Activated naive CD4-positive, alpha-beta T cell treated with anti-CD3 and anti-CD28 coated beads, Interleukin-2, amount 50 U/mL, for 72 hours (primary cell): ENCODE measurements at regions not wholly inside any gene's neighbourhood (a gene's known extent, or its start where the extent isn't known, plus 50 kb on each side); places are given as distances from the start of the nearest gene placed in this dataset.
"Not testable (repeated sequence)": the region's sequence is repeated elsewhere in the genome, so short reads cannot be mapped to it uniquely, and the experiment has no call there.

Experiments
- ATAC-seq, 2 donors: fragments of 150-1000 bp; cut with Tn5 transposase; 2 replicates each; pipeline ENCODE4 v1.10.0; 2021; ENCODE audit warnings: mild to moderate bottlenecking in 2 of 2, moderate library complexity in 2 of 2
- DNase-seq, 2 donors: peaks; one replicate each; pipeline ENCODE4 v3.0.0; 2021 to 2022; ENCODE audit warnings: low spot score in 2 of 2
- H3K27ac Mint-ChIP-seq, 2 donors: one replicate each; pipeline ENCODE4 v1.8.0; 2022; ENCODE audit warnings: mild to moderate bottlenecking in 2 of 2, mixed read lengths in 2 of 2
- H3K36me3 Mint-ChIP-seq, 2 donors: one replicate each; pipeline ENCODE4 v1.8.0; 2022; ENCODE audit warnings: mixed read lengths in 2 of 2
- H3K9me3 Mint-ChIP-seq, 2 donors: one replicate each; pipeline ENCODE4 v1.8.0; 2022; ENCODE audit warnings: mixed read lengths in 2 of 2

- Mint-ChIP-seq H3K9me3 (peaks cover 3 to 7% of the 10 kb centered on the region in 2 donors), H3K36me3 (no peaks in the 10 kb centered on the region), H3K27ac (no peak overlapping the region)
- DNase-seq (no peak), ATAC-seq (no peak)
Observed at GRCh38 chr4:147078875-147079658, 133.4 kb upstream of the TTC29 start.

- Mint-ChIP-seq H3K36me3 (no peaks in the 10 kb centered on the region), H3K27ac (no peak overlapping the region), H3K9me3 (no peaks in the 10 kb centered on the region)
- ATAC-seq (no peak), DNase-seq (no peak)
Observed at GRCh38 chr4:147084861-147085260, 139.2 kb upstream of the TTC29 start.

DNA sequence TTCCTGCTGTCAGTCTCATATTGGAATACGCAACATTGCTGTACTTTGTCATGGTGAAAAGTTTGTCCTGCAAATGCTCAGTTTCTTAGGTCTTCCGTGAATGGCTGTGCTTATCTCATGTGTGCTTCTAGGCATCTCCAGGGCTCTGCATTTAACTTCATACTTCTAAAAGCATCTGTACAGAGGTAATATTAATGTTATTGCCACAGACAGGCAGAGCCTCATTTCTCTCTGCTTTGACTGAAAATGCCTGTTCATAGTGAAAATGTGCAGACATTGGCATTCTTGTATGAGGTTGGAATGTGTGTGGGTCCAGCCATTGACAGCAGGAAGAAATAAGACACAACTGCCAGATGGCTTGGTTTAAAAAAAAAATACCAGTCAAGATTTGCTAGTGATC is 140.1 kb upstream of the TTC29 start:
- ATAC-seq = no peak
- no peak for DNase-seq
- no peaks in the 10 kb centered on the region for H3K9me3 Mint-ChIP-seq
- H3K36me3 Mint-ChIP-seq = no peaks in the 10 kb centered on the region
- H3K27ac Mint-ChIP-seq = no peak overlapping the region

DNA sequence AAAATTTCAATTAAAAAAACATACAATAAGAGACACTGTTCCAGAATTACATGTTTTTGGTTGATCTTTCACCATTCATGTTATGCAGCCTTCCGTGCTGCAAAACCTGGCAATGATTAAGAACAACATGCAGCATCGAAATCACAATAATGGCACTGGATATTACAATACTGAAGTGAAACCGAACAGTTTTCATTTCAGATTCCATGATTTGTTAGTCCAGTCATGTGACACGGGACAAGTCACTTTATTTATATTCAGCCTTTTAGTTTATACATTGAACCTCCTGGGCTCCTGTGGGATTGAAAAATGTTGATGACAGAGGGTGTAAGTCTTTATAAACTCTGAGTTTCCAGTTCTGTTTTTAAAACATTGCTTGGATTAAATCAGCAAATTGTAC is 142.5 kb upstream of the TTC29 start:
- no peaks in the 10 kb centered on the region for H3K36me3 Mint-ChIP-seq

DNA sequence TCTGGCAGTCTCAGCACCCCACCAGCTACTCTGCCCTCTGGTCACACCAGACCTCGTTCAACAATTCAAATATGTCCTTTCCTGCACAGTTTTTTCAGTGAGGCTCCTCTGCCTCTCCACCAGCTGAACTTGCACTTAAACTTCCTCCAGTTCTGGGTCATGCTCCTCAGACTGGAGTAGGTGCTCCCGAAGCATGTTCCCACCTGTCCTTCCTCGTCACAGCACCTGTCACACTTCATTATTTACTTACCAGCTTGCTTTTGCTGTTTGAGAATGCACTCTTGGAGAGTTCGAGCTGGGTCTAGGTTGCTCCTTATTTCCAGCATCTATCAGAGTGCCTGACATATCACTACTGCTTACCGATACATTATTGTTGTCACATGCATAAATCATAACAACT is 144.8 kb upstream of the TTC29 start:
- H3K27ac Mint-ChIP-seq = no peak overlapping the region
- ATAC-seq = no peak

More for the DNA sequence above, 142.5 kb upstream of the TTC29 start:
- ATAC-seq = no peak
- no peak for DNase-seq
- H3K9me3 Mint-ChIP-seq = no peaks in the 10 kb centered on the region
- no peak overlapping the region for H3K27ac Mint-ChIP-seq

DNA sequence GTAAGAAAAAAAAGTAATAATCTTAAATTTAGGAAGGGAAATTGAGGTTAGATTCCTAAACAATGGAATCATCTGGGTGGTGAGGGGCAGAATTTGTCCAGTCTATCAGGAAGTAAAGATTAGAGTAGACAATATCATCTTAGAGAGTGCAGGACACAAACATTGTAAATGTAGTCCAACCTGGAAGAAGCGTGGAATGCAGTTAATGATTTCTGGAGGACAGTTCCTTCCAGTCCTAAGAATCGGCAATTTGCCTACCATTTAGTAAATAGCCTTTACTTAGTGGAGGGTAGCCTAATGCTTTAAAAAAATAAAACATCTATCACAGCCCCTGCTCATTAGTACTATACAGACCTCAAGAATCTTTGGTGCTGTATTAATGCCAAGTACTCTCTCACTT is 147.5 kb upstream of the TTC29 start:
- H3K9me3 Mint-ChIP-seq = no peaks in the 10 kb centered on the region
- no peak overlapping the region for H3K27ac Mint-ChIP-seq
- ATAC-seq (no peak), DNase-seq (no peak)
- no peaks in the 10 kb centered on the region for H3K36me3 Mint-ChIP-seq

More for the DNA sequence above, 144.8 kb upstream of the TTC29 start:
- DNase-seq = no peak
- H3K36me3 Mint-ChIP-seq = no peaks in the 10 kb centered on the region
- H3K9me3 Mint-ChIP-seq = no peaks in the 10 kb centered on the region

DNA sequence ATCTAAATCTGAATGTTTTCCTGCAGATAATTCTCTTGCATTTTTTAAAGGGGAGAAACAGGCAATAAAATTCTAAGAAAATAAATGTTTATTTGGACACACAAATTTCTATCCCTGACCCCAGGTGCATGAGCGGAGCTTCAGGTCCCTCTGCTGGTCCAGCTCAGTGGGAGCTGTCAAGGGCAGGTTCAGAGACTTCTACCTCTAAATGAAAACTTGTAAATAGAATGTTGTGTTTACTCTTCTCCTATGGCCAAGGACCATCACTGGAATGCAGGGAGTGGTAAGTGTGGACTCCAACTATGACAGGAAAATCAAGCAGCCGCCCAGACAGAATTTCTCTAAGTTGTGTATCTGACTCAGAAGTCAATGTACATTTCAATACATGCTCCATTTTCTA is 148.6 kb upstream of the TTC29 start:
- no peak for DNase-seq
- no peaks in the 10 kb centered on the region for H3K36me3 Mint-ChIP-seq
- ATAC-seq = no peak
- H3K27ac Mint-ChIP-seq = no peak overlapping the region
- H3K9me3 Mint-ChIP-seq = no peaks in the 10 kb centered on the region

DNA sequence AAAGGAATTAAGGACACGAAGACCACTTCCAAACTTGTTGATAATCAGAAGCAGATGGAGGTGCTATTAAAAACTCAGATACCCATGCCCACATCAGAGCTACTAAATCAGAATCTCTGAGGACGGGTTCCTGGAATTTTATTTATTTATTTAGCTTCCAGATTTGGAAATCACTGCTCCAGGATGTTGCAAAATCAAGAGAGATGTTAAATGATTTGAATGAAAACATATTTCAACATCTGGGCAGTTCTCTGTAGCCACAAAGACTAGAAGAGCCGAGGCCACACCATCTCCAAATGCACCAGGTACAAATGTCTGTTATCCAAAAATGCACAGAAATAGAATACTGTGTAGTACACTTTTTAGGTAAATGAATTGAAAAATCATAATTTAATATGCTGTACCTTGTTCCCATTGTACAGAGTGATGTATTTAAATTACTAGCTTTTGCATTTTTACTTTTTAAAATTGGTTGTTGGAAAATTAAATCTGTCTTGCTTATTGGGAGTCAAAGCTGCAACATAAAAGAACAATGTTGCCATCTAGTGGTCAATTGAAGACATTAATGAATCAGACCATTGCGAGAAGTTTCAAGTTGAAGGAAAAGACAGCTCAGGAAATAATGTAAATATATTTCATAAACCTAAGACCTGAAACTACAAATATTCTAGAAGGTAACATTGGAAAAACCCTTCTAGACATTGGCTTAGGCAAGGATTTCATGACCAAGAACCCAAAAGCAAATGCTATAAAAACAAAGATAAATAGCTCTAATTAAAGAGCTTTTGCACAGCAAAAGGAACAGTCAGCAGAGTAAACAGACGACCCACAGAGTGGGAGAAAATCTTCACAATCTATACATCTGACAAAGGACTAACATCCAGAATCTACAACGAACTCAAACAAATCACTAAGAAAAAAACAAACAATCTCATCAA is 151.3 kb upstream of the TTC29 start:
- DNase-seq (no peak), ATAC-seq (no peak)
- no peak overlapping the region for H3K27ac Mint-ChIP-seq
- H3K36me3 Mint-ChIP-seq = no peaks in the 10 kb centered on the region
- no peaks in the 10 kb centered on the region for H3K9me3 Mint-ChIP-seq

GRCh38 chr4:147101678-147102077 is 156.0 kb upstream of the TTC29 start:
- H3K27ac Mint-ChIP-seq = no peak overlapping the region
- DNase-seq (no peak), ATAC-seq (no peak)
- no peaks in the 10 kb centered on the region for H3K36me3 Mint-ChIP-seq
- H3K9me3 Mint-ChIP-seq = no peaks in the 10 kb centered on the region

- H3K27ac Mint-ChIP-seq = no peak overlapping the region
- ATAC-seq = no peak
- no peak for DNase-seq
- no peaks in the 10 kb centered on the region for H3K36me3 Mint-ChIP-seq
- no peaks in the 10 kb centered on the region for H3K9me3 Mint-ChIP-seq
Observed at GRCh38 chr4:147102596-147102995, 156.9 kb upstream of the TTC29 start.

- ATAC-seq = no peak
- DNase-seq = no peak
- Mint-ChIP-seq H3K27ac (no peak overlapping the region), H3K9me3 (no peaks in the 10 kb centered on the region), H3K36me3 (no peaks in the 10 kb centered on the region)
Observed at GRCh38 chr4:147103403-147103946, 157.8 kb upstream of the TTC29 start.

- H3K9me3 Mint-ChIP-seq = no peaks in the 10 kb centered on the region
- H3K36me3 Mint-ChIP-seq = no peaks in the 10 kb centered on the region
- DNase-seq (no peak), ATAC-seq (no peak)
- H3K27ac Mint-ChIP-seq = no peak overlapping the region
Observed at GRCh38 chr4:147104768-147105167, 159.1 kb upstream of the TTC29 start.

DNA sequence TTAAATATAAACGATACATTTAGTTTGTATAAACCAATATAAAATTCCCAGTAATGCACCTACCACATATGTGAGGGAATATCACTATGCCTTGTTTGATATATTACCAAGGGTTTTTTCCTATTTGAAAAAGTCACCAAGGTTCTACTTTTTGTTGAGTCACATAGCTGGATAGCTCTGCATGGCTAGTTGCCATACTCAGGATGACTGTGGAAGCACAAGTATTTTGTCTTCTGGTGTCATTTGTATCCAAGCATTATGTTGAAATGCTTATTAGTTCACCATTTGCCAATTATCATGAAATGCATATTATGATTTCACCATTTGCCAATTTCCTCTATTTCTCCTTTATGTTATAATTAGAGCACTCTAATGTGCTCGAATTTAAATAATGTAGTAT is 162.7 kb upstream of the TTC29 start:
- ATAC-seq = no peak
- H3K36me3 Mint-ChIP-seq = no peaks in the 10 kb centered on the region
- DNase-seq = no peak
- H3K9me3 Mint-ChIP-seq = peaks cover 0 to 5% of the 10 kb centered on the region in 2 donors
- no peak overlapping the region for H3K27ac Mint-ChIP-seq

- no peaks in the 10 kb centered on the region for H3K36me3 Mint-ChIP-seq
- peaks cover 0 to 5% of the 10 kb centered on the region in 2 donors for H3K9me3 Mint-ChIP-seq
- DNase-seq (no peak), ATAC-seq (no peak)
- H3K27ac Mint-ChIP-seq = no peak overlapping the region
Observed at GRCh38 chr4:147109800-147110199, 164.1 kb upstream of the TTC29 start.

DNA sequence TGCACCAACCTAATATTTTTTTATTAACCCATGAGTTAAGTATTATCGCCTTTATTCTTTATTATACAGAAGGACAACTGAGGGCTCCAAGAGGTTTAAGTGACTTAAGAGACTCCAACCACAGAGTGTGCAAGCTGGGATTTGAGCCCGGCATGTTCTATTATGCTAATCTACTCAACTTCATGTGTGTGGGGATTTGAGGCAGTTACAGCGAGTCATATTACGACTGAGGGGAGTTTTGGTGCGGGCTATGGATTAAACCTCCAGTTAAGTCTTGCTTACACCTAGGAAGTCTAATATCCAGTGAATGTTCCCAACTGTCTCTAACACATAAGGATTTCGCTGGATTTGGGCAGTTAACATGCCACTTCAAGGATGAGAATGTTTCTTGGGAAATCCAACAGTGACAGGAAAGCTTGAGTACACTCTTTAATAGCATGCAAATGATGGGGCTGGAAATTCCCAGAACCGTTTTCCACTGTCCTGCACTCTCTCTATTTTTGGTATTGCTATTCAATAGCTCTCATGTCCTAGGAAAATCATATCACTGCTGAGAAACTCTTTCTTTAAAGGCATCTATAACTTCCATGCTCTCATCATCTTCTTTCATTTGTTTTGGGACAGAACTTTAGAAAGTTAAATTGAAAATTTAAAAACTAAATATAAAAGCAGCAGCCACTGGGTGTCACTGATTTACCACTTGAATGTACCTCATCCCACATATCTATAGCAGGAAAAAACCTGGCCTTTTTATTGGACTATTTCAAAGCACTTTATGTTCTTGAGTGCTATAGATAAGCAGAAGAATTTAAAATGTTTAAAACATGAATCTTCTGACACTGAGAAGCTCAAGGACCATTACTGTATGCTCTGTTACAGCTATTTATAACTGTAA is 165.1 kb upstream of the TTC29 start:
- H3K27ac Mint-ChIP-seq = no peak overlapping the region
- H3K9me3 Mint-ChIP-seq = peaks cover 3 to 5% of the 10 kb centered on the region in 2 donors
- peaks cover 0 to 1% of the 10 kb centered on the region in 2 donors for H3K36me3 Mint-ChIP-seq
- ATAC-seq (no peak), DNase-seq (no peak)

DNA sequence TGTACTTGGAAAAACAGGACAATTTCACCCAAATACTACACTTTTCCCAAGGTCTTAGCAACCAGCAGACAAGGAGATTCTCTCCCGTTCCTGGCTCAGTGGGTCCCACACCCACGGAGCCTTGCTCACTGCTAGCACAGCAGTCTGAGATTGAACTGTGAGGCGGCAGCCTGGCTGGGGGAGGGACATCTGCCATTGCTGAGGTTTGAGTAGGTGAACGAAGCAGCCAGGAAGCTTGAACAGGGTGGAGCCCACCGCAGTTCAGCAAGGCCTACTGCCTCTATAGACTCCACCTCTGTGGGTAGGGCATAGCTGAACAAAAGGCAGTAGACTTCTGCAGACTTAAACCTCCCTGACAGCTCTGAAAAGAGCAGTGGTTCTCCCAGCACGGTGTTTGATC is 166.5 kb upstream of the TTC29 start:
- H3K9me3 Mint-ChIP-seq, ATAC-seq, DNase-seq, H3K27ac Mint-ChIP-seq, H3K36me3 Mint-ChIP-seq: not testable (repeated sequence)
